ENCODE measurements at regions not wholly inside any gene's neighbourhood (a gene's known extent, or its start where the extent isn't known, plus 50 kb on each side); places are given as distances from the start of the nearest gene placed in this dataset.
"Not testable (repeated sequence)": the region's sequence is repeated elsewhere in the genome, so short reads cannot be mapped to it uniquely, and the experiment has no call there.

DNA sequence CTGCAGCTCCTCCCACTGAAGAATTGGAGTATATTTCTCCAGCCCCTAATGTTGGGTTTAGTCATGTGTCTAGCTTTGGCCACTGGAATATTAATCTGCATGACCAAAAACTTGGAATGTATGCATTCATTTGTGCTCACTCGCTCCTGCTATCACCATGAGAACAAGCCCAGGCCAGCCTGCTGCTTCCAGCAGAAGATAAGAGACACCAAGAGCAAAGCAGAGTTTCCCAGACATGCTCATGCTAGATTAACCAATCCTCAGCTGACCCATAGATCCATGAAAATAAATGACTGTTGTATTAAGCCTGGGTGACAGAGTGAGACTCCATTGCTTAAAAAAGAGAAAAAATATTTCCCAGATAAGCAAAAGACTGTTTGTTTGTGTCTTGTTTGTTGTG lies 119.6 kb downstream of the ALG1L2 start:
- H3K4me3 ChIP-seq; intact Hi-C loops (cut with DNase I); DNase-seq; H3K9me3 ChIP-seq; H3K36me3 ChIP-seq; H3K4me1 ChIP-seq; H3K27me3 ChIP-seq; ATAC-seq; H3K27ac ChIP-seq: not testable (repeated sequence)
- 45% methylated on average over 1 of the region's 1 CpG for WGBS (ENCODE audit: insufficient coverage, low coverage, low lambda C conversion rate, missing lambda C conversion rate)

- H3K4me3 ChIP-seq; H3K27ac ChIP-seq; ATAC-seq; H3K4me1 ChIP-seq; H3K36me3 ChIP-seq; H3K27me3 ChIP-seq; intact Hi-C loops (cut with DNase I); H3K9me3 ChIP-seq; DNase-seq: not testable (repeated sequence)
- 76% methylated on average over 3 of the region's 3 CpGs for WGBS (ENCODE audit: insufficient coverage, low coverage, low lambda C conversion rate, missing lambda C conversion rate)
These were observed 122.0 kb downstream of the ALG1L2 start for GRCh38 chr3:130203633-130204032.

DNA sequence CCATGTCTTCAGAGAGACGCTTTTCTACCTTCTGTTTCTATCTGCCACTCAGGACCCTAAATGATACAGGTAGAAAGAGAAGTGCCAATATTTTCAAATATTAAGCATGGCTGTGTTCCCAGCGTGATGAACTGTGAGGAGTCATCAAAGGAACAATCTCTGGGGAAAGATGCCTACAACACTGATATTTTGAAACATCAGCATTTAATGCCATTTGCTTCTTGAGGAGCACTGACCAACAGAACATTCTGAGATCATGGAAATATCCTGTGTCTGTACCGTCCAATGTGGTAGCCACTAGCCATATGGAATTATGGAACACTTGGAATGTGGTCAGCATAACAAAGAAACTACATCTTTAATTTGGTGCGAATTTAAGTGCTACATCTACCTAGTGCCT lies 117.9 kb upstream of the COL6A5 start:
- H3K4me3 ChIP-seq = no peak overlapping the region
- intact Hi-C loops (cut with DNase I) = no loop called here
- no peak for TF ChIP-seq CTCF (IDR thresholded peaks at IDR 0.05)
- TF ChIP-seq POLR2A (IDR thresholded peaks at IDR 0.05) = no peak

DNA sequence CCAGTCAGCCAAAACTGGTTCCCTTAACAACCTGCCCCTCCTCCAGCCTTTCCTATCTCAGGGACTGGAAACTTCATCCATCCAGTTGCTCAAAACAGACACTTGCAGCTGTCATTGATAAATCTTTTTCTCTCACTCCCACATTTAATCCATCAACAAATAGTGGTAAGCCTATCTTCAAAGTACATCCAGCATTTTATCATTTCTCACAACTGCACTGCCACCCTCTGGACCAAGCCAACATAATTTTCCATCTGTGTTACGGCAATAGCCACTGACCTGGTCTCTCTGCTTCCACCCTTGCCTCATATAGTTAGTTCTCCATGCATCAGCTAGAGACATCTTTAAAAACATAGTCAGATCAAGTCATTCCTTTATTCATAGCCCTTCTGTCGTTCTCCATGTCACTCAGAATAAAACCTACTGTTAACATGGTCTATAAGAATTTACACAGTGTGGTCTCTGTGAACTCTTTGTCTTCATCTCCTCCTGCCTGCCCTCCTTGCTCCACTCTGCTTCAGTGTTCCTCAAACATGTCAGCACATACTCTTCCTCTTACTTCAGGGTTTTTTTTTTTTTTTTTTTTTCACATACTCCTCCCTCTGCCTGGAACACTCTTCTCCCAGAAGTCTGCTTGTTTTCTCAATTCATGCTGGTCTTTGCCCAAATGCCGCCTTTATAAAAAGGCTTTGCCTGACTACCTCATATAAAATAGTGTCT lies 102.5 kb upstream of the COL6A5 start:
- peak in 1 of 4 donors; percentile 18 for ATAC-seq
- no peak for DNase-seq
- TF ChIP-seq CTCF (IDR thresholded peaks at IDR 0.05) (peak in 1 of 4 donors; percentile 12), POLR2A (IDR thresholded peaks at IDR 0.05) (no peak)
- Histone ChIP-seq H3K4me3 (no peak overlapping the region), H3K27me3 (no peaks in the 10 kb centered on the region), H3K27ac (no peak overlapping the region), H3K4me1 (no peaks in the 10 kb centered on the region), H3K36me3 (no peaks in the 10 kb centered on the region), H3K9me3 (no peaks in the 10 kb centered on the region)
- intact Hi-C loops (cut with DNase I) = no loop called here
- WGBS (ENCODE audit: insufficient coverage, low coverage, low lambda C conversion rate, missing lambda C conversion rate) = 44% methylated on average over 3 of the region's 3 CpGs

More for the DNA sequence above, 117.9 kb upstream of the COL6A5 start:
- Histone ChIP-seq H3K27me3 (no peaks in the 10 kb centered on the region), H3K9me3 (no peaks in the 10 kb centered on the region), H3K27ac (no peak overlapping the region), H3K4me1 (no peaks in the 10 kb centered on the region), H3K36me3 (no peaks in the 10 kb centered on the region)
- 79% methylated on average over 4 of the region's 4 CpGs for WGBS (ENCODE audit: insufficient coverage, low coverage, low lambda C conversion rate, missing lambda C conversion rate)
- DNase-seq (no peak), ATAC-seq (no peak)

- intact Hi-C loops (cut with DNase I) = no loop called here
- DNase-seq = no peak
- no peak overlapping the region for H3K4me3 ChIP-seq
- H3K27me3 ChIP-seq = no peaks in the 10 kb centered on the region
- H3K36me3 ChIP-seq = no peaks in the 10 kb centered on the region
- ATAC-seq = no peak
- no peaks in the 10 kb centered on the region for H3K9me3 ChIP-seq
- no peaks in the 10 kb centered on the region for H3K4me1 ChIP-seq
- no peak for TF ChIP-seq POLR2A (IDR thresholded peaks at IDR 0.05)
- no peak for TF ChIP-seq CTCF (IDR thresholded peaks at IDR 0.05)
- H3K27ac ChIP-seq = no peak overlapping the region
These were observed 101.7 kb upstream of the COL6A5 start for GRCh38 chr3:130243808-130244207.

- no peaks in the 10 kb centered on the region for H3K36me3 ChIP-seq
- no peak overlapping the region for H3K27ac ChIP-seq
- no peaks in the 10 kb centered on the region for H3K9me3 ChIP-seq
- intact Hi-C loops (cut with DNase I) = no loop called here
- TF ChIP-seq CTCF (IDR thresholded peaks at IDR 0.05) (no peak), POLR2A (IDR thresholded peaks at IDR 0.05) (no peak)
- ATAC-seq (no peak), DNase-seq (no peak)
- no peak overlapping the region for H3K4me3 ChIP-seq
- H3K4me1 ChIP-seq = no peaks in the 10 kb centered on the region
- 61% methylated on average over 3 of the region's 12 CpGs for WGBS (ENCODE audit: insufficient coverage, low coverage, low lambda C conversion rate, missing lambda C conversion rate)
- no peaks in the 10 kb centered on the region for H3K27me3 ChIP-seq
These were observed 94.5 kb upstream of the COL6A5 start for GRCh38 chr3:130250982-130251381.

Measured in right lobe of liver (tissue), 6 donors.